Thoracic aorta (tissue), 2 donors: ENCODE measurements at regions not wholly inside any gene's neighbourhood (a gene's known extent, or its start where the extent isn't known, plus 50 kb on each side); places are given as distances from the start of the nearest gene placed in this dataset.

Source experiments
- ATAC-seq: fragments of 150-250 bp; one replicate; pipeline ENCODE4 v1.8.0; 2017; ENCODE audit warnings: low read depth; ENCODE audit not compliant: insufficient number of reproducible peaks, low FRiP score
- DNase-seq: peaks from one replicate; pipeline ENCODE4 v3.0.0-alpha.2; 2020; ENCODE audit warnings: low spot score
- H3K27ac ChIP-seq, 2 donors: fragments of 200-600 bp; sonication (generic); 1 replicate in 1 of 2; 2 replicates in 1 of 2; pipeline ENCODE4 v1.5.1; 2016; ENCODE audit warnings: mild to moderate bottlenecking in 2 of 2, moderate library complexity in 2 of 2
- H3K27me3 ChIP-seq: fragments of 200-600 bp; sonication (generic); replicated peaks from 2 replicates; pipeline ENCODE4 v1.6.0; 2016; ENCODE audit warnings: mild to moderate bottlenecking; ENCODE audit not compliant: insufficient read depth
- H3K36me3 ChIP-seq: fragments of 200-600 bp; sonication (generic); one replicate; pipeline ENCODE4 v1.5.1; 2016
- H3K4me1 ChIP-seq, 2 donors: fragments of 200-600 bp; sonication (generic); 1 replicate in 1 of 2; 2 replicates in 1 of 2; pipeline versions ENCODE4 v1.5.1 to v1.6.0; 2016; ENCODE audit warnings: low read depth in 2 of 2, mild to moderate bottlenecking in 1 of 2; ENCODE audit not compliant: control insufficient read depth in 1 of 2
- H3K4me3 ChIP-seq: fragments of 200-600 bp; sonication (generic); 2 replicates; pipeline ENCODE4 v1.5.1; 2016; ENCODE audit warnings: mild to moderate bottlenecking
- H3K9me3 ChIP-seq: fragments of 200-600 bp; sonication (generic); 2 replicates; pipeline ENCODE4 v1.5.1; 2016
- TF ChIP-seq, protein P1 (sequence below): fragments of 200-600 bp; sonication (generic); IDR thresholded peaks from one replicate; pipeline ENCODE4 v1.5.1; 2019; ENCODE audit warnings: antibody characterized with exemption

DNA sequence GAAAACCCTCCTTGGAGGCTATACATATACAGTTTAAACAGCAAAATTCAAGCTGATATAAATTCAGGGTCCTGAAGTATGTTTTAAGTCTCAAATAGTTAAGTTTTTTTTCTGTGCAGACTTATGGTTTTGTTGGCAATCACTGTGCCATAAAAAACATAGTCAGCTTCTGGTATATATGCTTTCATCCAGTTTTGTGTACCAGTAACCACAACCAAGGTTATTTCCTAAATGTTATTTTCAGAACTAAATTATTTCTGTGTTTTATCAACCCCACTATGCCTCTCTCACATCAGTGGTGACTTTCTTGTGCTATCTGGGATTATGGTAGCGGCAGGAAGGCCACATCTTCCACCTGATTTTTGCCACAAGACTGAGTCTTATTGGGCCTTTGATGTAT lies 107.7 kb upstream of the SMARCA2 start:
- H3K9me3 ChIP-seq = peaks cover 8% of the 10 kb centered on the region
- ATAC-seq = no peak
- no peaks in the 10 kb centered on the region for H3K4me1 ChIP-seq
- H3K4me3 ChIP-seq = no peak overlapping the region
- TF ChIP-seq, protein P1, sequence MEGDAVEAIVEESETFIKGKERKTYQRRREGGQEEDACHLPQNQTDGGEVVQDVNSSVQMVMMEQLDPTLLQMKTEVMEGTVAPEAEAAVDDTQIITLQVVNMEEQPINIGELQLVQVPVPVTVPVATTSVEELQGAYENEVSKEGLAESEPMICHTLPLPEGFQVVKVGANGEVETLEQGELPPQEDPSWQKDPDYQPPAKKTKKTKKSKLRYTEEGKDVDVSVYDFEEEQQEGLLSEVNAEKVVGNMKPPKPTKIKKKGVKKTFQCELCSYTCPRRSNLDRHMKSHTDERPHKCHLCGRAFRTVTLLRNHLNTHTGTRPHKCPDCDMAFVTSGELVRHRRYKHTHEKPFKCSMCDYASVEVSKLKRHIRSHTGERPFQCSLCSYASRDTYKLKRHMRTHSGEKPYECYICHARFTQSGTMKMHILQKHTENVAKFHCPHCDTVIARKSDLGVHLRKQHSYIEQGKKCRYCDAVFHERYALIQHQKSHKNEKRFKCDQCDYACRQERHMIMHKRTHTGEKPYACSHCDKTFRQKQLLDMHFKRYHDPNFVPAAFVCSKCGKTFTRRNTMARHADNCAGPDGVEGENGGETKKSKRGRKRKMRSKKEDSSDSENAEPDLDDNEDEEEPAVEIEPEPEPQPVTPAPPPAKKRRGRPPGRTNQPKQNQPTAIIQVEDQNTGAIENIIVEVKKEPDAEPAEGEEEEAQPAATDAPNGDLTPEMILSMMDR = no peak
- H3K27ac ChIP-seq = no peak overlapping the region
- no peak for DNase-seq
- no peaks in the 10 kb centered on the region for H3K27me3 ChIP-seq
- no peaks in the 10 kb centered on the region for H3K36me3 ChIP-seq

DNA sequence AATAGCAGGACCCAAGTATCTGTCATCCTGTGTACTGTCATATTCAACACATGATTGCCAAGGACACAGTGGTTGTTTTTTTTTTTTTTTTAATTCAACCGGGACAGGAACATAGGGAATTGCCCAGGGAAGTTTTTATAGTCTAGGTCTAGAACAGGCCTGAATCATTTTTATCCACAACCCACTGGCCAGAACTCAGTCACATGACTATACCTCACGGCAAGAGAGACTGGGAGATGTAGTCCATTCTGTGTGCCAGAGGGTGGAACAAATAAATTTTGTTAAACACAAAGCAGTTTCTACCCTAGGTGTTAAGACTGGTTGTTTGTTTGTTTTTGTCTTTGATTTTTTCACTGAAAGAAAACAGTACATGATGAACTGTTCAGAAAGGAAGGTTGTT lies 105.8 kb upstream of the SMARCA2 start:
- TF ChIP-seq, protein P1 = no peak
- no peaks in the 10 kb centered on the region for H3K4me1 ChIP-seq
- no peak overlapping the region for H3K4me3 ChIP-seq
- H3K9me3 ChIP-seq = no peaks in the 10 kb centered on the region
- ATAC-seq (no peak), DNase-seq (no peak)
- no peak overlapping the region for H3K27ac ChIP-seq
- H3K36me3 ChIP-seq = no peaks in the 10 kb centered on the region
- H3K27me3 ChIP-seq = no peaks in the 10 kb centered on the region

- H3K4me1 ChIP-seq = no peaks in the 10 kb centered on the region
- no peaks in the 10 kb centered on the region for H3K9me3 ChIP-seq
- H3K27me3 ChIP-seq = no peaks in the 10 kb centered on the region
- H3K27ac ChIP-seq = no peak overlapping the region
- H3K4me3 ChIP-seq = no peak overlapping the region
- TF ChIP-seq, protein P1 = no peak
- no peak for DNase-seq
- ATAC-seq = no peak
- H3K36me3 ChIP-seq = no peaks in the 10 kb centered on the region
Measured at GRCh38 chr9:1910269-1910811, 104.8 kb upstream of the SMARCA2 start.

DNA sequence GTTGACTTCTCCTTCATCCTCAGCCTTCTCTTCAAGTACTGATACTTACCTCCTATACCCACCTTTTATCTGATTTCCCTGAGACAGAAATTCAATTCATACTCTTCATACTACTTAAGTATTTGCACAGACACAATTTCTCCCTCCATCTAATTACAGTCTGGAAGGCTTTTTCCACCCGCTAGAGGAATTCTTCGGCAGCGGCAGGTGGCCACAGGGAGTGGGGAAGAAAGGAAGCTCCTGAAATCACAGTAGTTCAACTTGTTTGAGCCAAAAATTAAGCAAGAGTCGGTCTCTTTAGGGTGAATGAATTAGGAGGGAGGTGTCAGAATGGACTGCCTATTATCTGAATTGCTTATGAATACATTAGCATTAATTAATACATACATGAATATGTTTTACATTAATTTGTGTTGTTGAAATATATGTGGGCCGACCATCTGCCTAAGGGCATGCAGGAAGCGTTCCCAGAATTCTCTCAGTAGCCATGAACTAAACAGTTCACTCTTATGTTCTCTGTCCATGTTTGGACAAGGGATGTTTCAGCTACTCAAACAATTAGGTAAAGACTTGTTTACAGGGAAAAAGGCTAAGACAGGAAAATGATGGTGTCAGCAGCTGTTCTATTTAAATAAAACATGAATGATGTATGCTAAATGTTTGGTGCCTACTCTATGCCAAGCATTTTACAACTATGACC lies 101.4 kb upstream of the SMARCA2 start:
- TF ChIP-seq, protein P1 = no peak
- no peaks in the 10 kb centered on the region for H3K4me1 ChIP-seq
- H3K4me3 ChIP-seq = no peak overlapping the region
- no peaks in the 10 kb centered on the region for H3K27me3 ChIP-seq
- no peaks in the 10 kb centered on the region for H3K36me3 ChIP-seq
- H3K27ac ChIP-seq = no peak overlapping the region
- DNase-seq (no peak), ATAC-seq (no peak)
- H3K9me3 ChIP-seq = no peaks in the 10 kb centered on the region

DNA sequence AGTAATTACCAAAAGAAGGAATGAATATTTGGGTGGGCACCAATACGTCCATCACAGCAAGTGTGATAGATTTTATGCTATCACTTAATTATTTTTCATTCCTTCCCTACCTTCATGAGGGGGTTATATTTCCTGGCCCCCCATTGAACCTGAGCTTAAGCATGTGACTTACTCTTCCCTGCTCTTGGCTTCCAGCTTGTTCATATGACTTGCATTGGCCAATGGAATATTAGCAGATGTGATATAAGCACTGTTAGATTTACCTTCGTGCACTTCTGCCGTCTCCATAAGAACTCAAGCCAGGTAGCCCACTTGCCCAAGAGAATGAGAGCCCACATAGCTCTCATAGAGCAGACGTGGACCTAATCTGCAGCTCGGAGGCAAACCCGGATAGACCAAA lies 99.1 kb upstream of the SMARCA2 start:
- H3K36me3 ChIP-seq = no peaks in the 10 kb centered on the region
- no peaks in the 10 kb centered on the region for H3K4me1 ChIP-seq
- DNase-seq (no peak), ATAC-seq (no peak)
- no peak overlapping the region for H3K27ac ChIP-seq
- H3K27me3 ChIP-seq = no peaks in the 10 kb centered on the region
- no peaks in the 10 kb centered on the region for H3K9me3 ChIP-seq
- H3K4me3 ChIP-seq = no peak overlapping the region
- TF ChIP-seq, protein P1 = no peak
